Astrocyte of the spinal cord (primary cell): ENCODE measurements at regions not wholly inside any gene's neighbourhood (a gene's known extent, or its start where the extent isn't known, plus 50 kb on each side); places are given as distances from the start of the nearest gene placed in this dataset.

Experiments used
- DNase-seq: peaks from one replicate; pipeline ENCODE4 v3.0.0; 2011; ENCODE audit warnings: low read depth, low spot score
- H3K4me3 ChIP-seq: 2 replicates; pipeline ENCODE4 v1.5.1; 2011; ENCODE audit warnings: low read depth, mild to moderate bottlenecking, low read length, moderate library complexity
- CTCF ChIP-seq: IDR thresholded peaks from 2 replicates; pipeline ENCODE4 v1.5.1; 2012; ENCODE audit warnings: low read depth, mild to moderate bottlenecking, low read length, inconsistent platforms
- in situ Hi-C: cut with HindIII; loops from 2 replicates; pipeline ENCODE4 v1.10.0; 2017; ENCODE audit warnings: low sequenced_read_pairs

- H3K4me3 ChIP-seq = no peak overlapping the region
- DNase-seq = no peak
- in situ Hi-C loops = no loop called here
- TF ChIP-seq CTCF = no peak
Measured at GRCh38 chr12:13695781-13696180, 285.6 kb downstream of the GRIN2B start.

- in situ Hi-C loops = no loop called here
- no peak for DNase-seq
Measured at GRCh38 chr12:13692332-13692731, 289.1 kb downstream of the GRIN2B start.

GRCh38 chr12:13691598-13691997 lies 289.8 kb downstream of the GRIN2B start:
- in situ Hi-C loops = no loop called here
- no peak overlapping the region for H3K4me3 ChIP-seq
- no peak for TF ChIP-seq CTCF
- DNase-seq = no peak

More at GRCh38 chr12:13692332-13692731, 289.1 kb downstream of the GRIN2B start:
- no peak overlapping the region for H3K4me3 ChIP-seq
- TF ChIP-seq CTCF = no peak

- in situ Hi-C loops = no loop called here
- no peak for DNase-seq
- H3K4me3 ChIP-seq = no peak overlapping the region
- TF ChIP-seq CTCF = no peak
Measured at GRCh38 chr12:13687633-13688032, 293.8 kb downstream of the GRIN2B start.

GRCh38 chr12:13686260-13686659 lies 295.1 kb downstream of the GRIN2B start:
- in situ Hi-C loops = no loop called here
- no peak overlapping the region for H3K4me3 ChIP-seq
- no peak for DNase-seq
- no peak for TF ChIP-seq CTCF

- no peak for DNase-seq
- no peak for TF ChIP-seq CTCF
- H3K4me3 ChIP-seq = no peak overlapping the region
- in situ Hi-C loops = no loop called here
Measured at GRCh38 chr12:13680916-13681315, 300.5 kb downstream of the GRIN2B start.

- H3K4me3 ChIP-seq = no peak overlapping the region
- DNase-seq = no peak
- TF ChIP-seq CTCF = no peak
- in situ Hi-C loops = no loop called here
Measured at GRCh38 chr12:13676880-13677279, 304.5 kb downstream of the GRIN2B start.
